ENCODE measurements at regions not wholly inside any gene's neighbourhood (a gene's known extent, or its start where the extent isn't known, plus 50 kb on each side); places are given as distances from the start of the nearest gene placed in this dataset.

DNA sequence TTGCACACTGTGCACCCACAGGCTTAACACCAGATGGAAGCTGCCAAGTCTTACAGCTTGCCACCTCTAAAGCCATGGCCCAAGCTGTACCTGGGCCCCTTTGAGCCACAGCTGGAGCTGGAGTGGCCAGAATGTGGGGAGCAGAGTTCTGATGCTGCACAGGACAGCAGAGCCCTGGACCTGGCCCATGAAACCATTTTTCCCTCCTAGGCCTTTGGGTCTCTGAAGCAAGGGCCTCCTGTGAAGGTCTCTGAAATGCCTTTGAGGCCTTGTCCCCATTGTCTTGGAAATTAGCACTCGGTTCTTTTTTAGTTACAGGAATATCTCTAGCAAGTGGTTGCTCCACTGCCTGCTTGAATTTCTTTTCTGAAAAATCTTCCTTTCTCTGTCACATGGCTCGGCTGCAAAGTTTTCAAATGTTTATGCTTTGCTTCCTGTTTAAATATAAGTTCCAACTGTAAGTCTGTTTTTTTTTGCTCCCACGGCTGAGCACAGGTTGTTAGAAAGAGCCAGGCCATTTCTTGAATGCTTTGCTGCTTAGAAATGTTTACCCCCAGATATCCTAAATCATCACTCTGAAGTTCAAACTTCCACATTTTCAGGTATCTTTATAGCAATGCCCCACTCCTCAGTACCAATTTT, 156.8 kb upstream of the GORAB start:
- TF ChIP-seq, protein P1, sequence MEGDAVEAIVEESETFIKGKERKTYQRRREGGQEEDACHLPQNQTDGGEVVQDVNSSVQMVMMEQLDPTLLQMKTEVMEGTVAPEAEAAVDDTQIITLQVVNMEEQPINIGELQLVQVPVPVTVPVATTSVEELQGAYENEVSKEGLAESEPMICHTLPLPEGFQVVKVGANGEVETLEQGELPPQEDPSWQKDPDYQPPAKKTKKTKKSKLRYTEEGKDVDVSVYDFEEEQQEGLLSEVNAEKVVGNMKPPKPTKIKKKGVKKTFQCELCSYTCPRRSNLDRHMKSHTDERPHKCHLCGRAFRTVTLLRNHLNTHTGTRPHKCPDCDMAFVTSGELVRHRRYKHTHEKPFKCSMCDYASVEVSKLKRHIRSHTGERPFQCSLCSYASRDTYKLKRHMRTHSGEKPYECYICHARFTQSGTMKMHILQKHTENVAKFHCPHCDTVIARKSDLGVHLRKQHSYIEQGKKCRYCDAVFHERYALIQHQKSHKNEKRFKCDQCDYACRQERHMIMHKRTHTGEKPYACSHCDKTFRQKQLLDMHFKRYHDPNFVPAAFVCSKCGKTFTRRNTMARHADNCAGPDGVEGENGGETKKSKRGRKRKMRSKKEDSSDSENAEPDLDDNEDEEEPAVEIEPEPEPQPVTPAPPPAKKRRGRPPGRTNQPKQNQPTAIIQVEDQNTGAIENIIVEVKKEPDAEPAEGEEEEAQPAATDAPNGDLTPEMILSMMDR (IDR thresholded peaks at IDR 0.05; ENCODE audit: low read depth, low read length), result no peak
- TF ChIP-seq EZH2phosphoT487 (IDR thresholded peaks at IDR 0.05; ENCODE audit: low read depth), result no peak

Data from OCI-LY3 (cell line).